ENCODE measurements at regions not wholly inside any gene's neighbourhood (a gene's known extent, or its start where the extent isn't known, plus 50 kb on each side); places are given as distances from the start of the nearest gene placed in this dataset.
"Not testable (repeated sequence)": the region's sequence is repeated elsewhere in the genome, so short reads cannot be mapped to it uniquely, and the experiment has no call there.

DNA sequence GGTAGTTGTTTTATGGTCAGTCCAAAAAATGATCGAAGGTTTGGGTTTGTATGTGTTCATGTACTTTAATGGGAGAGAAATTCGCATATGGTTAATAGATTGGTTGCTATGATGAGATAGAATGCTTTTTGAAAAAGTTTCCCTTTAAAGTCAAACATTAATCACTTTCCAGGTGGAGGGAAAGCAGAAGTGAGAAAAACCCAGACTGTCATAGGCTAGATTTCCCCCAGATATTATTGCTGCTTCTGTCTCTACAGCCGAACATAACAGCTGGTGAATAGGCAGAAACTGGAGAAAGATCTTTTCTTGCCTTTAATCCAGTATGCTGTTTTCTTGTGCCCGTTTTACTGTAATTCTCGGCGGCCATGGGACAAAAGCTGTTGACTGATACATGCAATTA is 287.6 kb downstream of the SOX2 start:
- DNase-seq = no peak

DNA sequence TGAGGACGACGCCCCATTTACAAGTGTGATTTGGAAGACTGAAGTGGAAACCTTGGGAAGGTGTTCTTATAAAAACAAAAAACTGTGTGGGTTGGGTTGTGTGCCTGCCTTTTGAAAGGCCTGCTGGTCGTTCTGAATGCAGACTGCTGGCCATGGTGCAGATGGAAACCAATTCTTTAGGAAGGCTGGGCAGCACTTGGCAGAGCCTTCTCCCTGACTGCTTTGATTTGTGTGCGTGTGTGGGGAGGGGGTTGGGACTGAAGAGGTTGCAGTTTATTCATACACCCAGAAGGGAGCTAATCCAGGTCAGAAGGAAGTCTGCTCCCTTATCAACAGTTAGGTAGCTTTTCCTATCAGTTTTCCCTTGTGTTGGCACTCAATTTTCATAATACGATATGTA is 288.7 kb downstream of the SOX2 start:
- no peak for DNase-seq

DNA sequence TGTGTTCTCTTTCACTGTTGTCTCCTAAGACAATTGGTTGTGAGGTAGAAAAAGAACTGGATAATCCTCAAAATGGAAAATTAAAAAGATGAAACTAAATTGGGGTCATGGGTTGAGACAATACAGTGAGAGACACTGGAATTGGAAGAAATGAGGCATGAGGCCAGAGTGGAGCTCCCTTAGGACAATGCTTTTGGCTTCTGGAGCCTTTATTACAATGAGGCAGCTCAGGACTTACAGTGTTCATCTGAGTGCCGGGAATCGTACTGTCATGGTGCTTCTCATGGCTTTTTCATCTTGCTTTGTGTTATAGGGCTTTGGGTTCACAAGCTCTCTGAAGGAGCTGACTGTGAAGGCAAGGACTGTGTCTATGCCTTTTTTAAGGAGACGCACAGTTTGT is 293.5 kb downstream of the SOX2 start:
- DNase-seq = no peak

GRCh38 chr3:182005701-182006100 is 294.0 kb downstream of the SOX2 start:
- no peak for DNase-seq

DNA sequence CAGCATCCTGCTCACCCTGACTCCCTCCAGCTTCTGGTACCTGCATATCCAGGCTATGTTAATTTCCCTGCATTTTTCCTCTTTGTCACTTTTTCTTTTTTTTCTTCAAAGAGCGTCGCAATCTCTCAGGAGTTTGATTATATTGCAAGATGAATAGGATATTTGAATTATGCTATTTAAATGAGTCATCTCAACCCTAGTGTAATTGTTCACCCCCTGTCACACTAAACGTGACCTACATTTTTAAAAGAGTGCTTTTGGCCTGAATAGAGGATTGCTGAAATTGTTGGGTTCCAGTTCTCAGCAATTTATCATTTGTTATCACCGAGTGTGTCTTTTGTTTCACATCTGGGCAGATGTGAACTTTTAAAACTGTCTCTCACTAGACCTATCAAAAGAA is 294.7 kb downstream of the SOX2 start:
- DNase-seq = no peak

DNA sequence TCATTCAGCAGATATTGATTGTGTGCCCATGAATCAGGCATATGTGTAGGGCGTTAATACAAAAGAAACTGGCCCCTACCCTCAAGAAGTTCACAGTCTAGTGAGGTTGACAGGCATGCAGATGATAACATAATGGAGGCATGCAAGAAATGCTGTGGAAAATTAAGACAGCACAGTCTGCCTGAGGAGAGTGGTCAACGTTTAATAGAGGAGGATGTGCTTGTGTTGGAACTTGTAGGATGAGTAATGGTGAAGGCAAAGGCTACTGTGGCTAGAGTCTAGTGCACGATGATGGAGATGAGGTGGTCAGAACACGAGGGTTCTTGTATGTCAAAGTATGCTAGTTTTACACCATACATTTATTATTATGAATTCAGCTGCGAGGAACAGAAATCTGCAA is 295.7 kb downstream of the SOX2 start:
- DNase-seq = no peak

GRCh38 chr3:182018361-182018760 is 306.6 kb downstream of the SOX2 start:
- DNase-seq = no peak

GRCh38 chr3:182019926-182020325 is 308.2 kb downstream of the SOX2 start:
- no peak for DNase-seq

DNA sequence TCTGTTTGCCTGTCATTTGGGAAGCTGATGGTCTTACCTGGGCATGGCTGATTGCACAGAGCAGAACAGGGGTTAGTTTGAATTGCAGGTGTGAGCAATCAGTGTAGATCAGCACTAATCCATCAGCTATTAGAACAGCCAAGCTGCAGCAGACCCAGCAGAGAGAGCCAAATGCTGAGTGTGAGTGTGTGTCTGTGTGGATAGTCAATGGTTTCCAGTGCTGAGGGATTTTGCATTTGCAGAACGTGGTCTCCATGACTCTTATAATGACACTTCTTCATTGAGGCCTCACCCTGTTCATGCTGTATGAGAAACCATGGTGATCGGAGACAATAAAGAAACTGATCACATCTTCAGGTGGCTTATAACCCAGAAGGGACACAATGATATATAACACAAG is 312.1 kb downstream of the SOX2 start:
- no peak for DNase-seq

GRCh38 chr3:182027366-182027765 is 315.6 kb downstream of the SOX2 start:
- DNase-seq = no peak

- DNase-seq = no peak
Observed at GRCh38 chr3:182028081-182028480, 316.4 kb downstream of the SOX2 start.

DNA sequence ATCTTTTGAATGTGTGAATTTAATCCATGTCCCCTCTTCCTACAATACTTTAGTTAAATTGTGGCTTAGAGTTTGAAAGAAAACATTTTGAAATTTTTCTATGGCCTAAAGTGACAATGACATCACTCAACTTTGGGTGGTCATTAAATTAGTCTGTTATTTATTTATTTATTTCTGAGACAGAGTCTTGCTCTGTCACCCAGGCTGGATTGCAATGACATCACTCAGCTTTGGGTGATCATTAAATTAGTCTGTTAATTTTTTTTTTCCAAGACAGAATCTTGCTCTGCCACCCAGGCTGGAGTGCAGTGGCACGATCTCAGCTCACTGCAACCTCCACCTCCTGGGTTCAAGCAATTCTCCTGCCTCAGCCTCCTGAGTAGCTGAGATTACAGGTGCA is 322.5 kb downstream of the SOX2 start:
- not testable (repeated sequence) for DNase-seq

GRCh38 chr3:182035324-182035723 is 323.6 kb downstream of the SOX2 start:
- DNase-seq = no peak

DNA sequence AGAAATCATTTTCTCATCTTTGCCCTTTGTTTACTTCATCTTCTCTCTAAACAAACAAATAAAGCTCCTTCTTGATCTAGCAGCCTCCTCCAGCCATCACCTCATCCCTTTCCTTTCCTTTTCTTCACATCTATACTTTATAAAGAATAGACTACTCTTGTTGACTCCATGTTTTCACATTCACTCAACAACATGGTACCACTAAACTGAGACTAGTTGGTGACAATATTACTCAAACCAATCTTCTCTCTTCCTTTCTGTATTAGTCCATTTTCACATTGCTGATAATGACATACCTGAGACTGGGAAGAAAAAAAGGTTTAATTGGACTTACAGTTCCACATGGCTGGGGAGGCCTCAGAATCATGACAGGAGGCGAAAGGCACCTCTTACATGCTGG is 324.7 kb downstream of the SOX2 start:
- no peak for DNase-seq

DNA sequence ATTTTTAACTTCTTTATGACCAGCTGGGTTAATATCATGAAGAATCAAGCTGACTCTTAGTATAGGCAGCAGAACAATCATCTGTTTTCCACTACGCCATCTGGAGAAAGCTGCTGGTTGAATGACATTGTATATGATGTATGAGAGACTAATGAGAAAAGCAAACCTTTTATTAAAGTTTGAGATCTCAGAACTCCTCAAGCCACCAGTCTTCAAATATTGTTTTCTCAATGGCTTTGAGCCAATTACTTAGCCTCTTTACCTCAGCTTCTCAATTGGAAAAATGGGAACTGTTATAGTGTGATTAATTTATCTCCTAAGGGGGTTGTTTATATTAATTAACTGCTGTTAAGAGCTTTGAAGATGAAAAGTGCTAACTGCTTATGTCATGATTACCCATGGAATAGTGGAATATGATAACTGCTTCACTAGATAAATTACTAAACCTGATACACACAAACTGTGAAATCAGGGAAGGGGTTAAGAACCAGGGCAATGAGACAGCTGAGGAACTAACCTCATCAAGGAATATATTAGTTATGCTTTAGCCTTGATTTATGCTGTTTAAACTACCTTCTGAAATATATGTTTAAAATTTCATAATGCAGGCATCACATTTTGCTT is 330.1 kb downstream of the SOX2 start:
- DNase-seq = no peak

DNA sequence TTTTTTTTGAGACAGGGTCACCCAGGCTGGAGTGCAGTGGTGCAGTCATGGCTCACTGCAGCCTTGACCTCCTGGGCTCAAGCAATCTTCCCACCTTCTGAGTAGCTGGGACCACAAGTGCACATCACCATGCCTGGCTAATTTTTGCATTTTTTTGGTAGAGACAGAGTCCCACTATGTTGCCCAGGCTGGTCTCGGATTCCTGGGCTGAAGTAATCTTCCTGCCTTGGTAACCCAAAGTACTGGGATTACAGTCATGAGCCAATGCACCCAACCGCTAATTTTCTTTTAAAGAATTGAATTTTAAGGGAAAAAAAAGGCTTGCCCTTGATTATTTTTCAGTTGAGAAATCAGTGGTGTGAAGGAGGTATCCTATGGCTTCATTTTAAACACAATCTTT is 334.0 kb downstream of the SOX2 start:
- no peak for DNase-seq

GRCh38 chr3:182046166-182046764 is 334.5 kb downstream of the SOX2 start:
- no peak for DNase-seq

DNA sequence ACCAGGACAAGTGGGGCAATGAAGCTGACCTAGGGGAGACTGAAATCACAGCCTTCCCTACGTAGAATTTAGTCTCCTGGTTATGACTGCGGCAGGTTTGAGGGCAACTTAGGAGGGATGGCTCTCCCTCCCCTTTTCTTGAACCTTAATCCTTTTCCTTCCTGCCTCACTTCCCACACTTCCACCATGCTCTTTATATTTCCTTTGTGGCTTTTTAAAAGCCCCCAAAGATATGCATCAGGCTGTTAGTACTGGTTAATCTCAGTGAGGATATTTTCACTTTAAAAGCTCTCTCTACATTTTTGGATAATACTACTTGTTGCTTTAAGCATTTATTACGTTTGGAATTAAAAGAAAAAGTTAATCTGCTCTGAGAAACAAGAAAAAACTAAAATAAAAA is 339.2 kb downstream of the SOX2 start:
- no peak for DNase-seq

- no peak for DNase-seq
Observed at GRCh38 chr3:182052332-182052731, 340.6 kb downstream of the SOX2 start.

DNA sequence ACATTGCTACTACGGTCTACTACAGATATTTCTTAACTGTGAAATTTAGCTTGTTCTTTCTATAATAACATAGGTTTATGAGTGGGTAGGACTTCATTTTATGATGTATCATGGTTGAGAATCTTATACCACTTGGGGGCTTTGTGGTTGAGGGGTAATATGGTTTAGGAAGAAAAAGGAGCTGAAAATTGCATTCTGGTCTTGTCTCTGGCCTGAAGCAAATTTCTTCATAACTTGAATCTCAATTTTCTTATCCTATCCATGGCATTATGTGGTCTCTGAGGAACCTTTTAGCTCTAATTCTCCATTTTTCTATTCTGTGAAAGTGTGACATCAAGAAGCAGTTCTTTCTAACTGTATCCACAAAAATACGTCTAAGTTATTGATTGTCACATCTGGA is 341.0 kb downstream of the SOX2 start:
- DNase-seq = no peak

- DNase-seq = no peak
Observed at GRCh38 chr3:182058488-182058887, 346.8 kb downstream of the SOX2 start.

DNA sequence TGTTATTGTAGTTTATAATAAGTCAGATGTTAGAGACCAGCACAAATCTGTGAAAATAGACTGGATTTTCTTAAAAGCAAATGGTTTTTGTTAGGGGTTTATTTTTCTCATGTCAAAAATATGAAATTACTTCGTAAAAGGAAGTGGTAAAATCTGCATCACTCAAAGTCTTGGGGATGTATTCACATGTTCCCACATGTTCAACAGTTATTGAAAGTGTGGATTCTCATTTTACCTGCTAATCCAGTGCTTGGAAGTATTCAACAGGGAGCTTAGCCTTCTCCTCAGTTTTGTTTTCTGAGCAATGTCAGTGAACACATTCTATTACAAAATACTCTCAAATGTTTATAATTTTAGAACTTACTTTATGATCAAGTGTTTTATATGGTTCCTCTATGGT is 352.0 kb downstream of the SOX2 start:
- no peak for DNase-seq

- DNase-seq = no peak
Observed at GRCh38 chr3:182067423-182067822, 355.7 kb downstream of the SOX2 start.

DNA sequence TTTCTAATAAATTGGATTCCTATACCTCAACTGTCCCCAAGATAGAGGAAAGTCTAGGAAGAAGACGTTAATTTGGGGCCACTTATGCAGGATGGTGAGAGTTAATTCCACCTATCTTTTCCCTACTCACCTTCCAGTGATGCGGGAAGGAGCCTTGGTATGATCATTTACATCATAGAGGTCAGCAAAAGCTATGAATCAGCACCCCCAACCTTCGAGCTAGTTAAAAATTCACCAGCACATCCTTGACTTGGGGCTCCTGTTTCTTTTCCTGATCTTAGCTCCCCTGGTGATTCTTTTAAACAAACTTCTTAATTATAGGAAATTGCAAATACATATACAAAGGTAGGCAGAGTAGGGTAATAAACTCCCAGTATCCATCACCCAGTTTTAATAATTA is 366.6 kb downstream of the SOX2 start:
- DNase-seq = no peak

GRCh38 chr3:182078929-182079328 is 367.2 kb downstream of the SOX2 start:
- no peak for DNase-seq

Data from inflammatory macrophage (primary cell).